ENCODE measurements at regions not wholly inside any gene's neighbourhood (a gene's known extent, or its start where the extent isn't known, plus 50 kb on each side); places are given as distances from the start of the nearest gene placed in this dataset.

GRCh38 chr5:3033033-3033755 is 281.7 kb upstream of the IRX2 start:
- TF ChIP-seq CTCF (IDR thresholded peaks at IDR 0.05; ENCODE audit: borderline replicate concordance, extremely low read depth, low read length, poor library complexity, severe bottlenecking) (no peak), EZH2 (IDR thresholded peaks at IDR 0.05; ENCODE audit: borderline replicate concordance, low read depth, low read length, severe bottlenecking) (no peak)

Measured in DND-41 (cell line).